ENCODE measurements at regions not wholly inside any gene's neighbourhood (a gene's known extent, or its start where the extent isn't known, plus 50 kb on each side); places are given as distances from the start of the nearest gene placed in this dataset.

DNA sequence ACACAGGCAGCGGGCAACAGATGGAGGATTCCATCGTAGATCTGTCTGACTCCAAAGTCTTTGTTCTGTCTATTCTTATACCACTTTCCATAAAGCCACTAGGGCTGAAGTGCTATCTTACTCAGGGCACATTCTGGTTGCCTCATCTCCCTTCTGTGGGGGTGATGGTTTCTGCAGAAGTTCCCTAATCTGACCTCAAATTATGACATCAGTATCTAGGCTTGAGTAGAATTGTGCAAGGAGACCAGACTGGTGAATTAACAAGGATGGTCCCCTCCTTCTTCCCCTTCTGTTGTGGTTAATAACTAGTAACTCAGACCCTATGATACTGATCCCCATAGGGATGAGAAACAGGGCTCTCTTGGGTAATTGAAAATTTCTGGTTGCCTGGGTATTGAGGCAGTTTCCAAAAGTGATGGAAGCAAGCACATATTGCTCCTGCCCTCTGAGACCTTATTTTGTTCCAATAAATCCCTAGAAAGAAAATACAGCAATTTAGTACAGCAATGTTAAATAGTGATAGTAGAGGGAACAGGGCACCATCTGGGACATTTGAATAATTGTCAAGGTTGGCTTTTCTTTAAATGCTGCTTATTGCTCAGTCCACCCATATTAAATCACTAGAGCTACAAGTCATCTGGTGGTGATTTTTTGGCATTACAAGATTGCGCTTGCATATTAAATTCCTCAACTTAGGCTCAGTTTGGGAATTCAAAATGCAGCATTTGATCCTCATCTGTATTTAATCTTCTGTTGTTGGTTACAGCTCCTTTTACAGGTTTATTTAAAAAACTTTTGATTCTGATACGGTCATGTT, 57.3 kb upstream of the AP1S2 start:
- intact Hi-C loops (cut with DNase I) = no loop called here
- no peak overlapping the region for H3K4me3 ChIP-seq
- TF ChIP-seq, protein P1, sequence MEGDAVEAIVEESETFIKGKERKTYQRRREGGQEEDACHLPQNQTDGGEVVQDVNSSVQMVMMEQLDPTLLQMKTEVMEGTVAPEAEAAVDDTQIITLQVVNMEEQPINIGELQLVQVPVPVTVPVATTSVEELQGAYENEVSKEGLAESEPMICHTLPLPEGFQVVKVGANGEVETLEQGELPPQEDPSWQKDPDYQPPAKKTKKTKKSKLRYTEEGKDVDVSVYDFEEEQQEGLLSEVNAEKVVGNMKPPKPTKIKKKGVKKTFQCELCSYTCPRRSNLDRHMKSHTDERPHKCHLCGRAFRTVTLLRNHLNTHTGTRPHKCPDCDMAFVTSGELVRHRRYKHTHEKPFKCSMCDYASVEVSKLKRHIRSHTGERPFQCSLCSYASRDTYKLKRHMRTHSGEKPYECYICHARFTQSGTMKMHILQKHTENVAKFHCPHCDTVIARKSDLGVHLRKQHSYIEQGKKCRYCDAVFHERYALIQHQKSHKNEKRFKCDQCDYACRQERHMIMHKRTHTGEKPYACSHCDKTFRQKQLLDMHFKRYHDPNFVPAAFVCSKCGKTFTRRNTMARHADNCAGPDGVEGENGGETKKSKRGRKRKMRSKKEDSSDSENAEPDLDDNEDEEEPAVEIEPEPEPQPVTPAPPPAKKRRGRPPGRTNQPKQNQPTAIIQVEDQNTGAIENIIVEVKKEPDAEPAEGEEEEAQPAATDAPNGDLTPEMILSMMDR (IDR thresholded peaks at IDR 0.05) = no peak
- TF ChIP-seq POLR2A (IDR thresholded peaks at IDR 0.05) = no peak
- DNase-seq = peak in 3 of 7 donors; percentile 15 to 46 (median 29)
- H3K4me1 ChIP-seq (replicated peaks in 1 of 2) = peaks cover 0 to 7% of the 10 kb centered on the region in 2 donors
- 66 to 87% (median 86%) methylated on average over 4 of the region's 4 CpGs for WGBS, 4 donors
- no peaks in the 10 kb centered on the region for H3K36me3 ChIP-seq (replicated peaks in 1 of 2)
- H3K9me3 ChIP-seq (replicated peaks in 1 of 3) = no peaks in the 10 kb centered on the region
- no peak overlapping the region for H3K27ac ChIP-seq
- H3K27me3 ChIP-seq = peaks cover 10% of the 10 kb centered on the region

DNA sequence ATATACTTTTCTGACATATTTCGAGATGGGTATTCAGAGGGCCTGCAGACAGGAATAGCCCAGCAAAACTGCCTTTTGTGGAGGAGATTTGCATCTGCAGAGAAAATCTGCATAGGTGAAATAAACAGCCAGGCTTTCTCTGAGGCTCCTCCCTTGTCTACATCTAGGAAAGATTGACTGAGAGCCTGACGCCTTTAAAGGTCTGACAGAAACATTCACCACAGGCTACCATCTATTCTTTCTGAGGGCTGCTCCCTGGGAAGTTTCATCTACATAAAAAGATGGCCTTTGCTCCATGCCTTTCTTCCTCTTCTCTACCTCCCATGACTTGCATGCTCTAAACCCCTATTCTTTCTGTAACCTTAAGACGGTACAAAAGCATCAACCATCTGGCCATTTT, 55.0 kb upstream of the AP1S2 start:
- H3K9me3 ChIP-seq (replicated peaks in 1 of 3) = no peaks in the 10 kb centered on the region
- 60 to 89% (median 77%) methylated on average over 3 of the region's 3 CpGs for WGBS, 4 donors

DNA sequence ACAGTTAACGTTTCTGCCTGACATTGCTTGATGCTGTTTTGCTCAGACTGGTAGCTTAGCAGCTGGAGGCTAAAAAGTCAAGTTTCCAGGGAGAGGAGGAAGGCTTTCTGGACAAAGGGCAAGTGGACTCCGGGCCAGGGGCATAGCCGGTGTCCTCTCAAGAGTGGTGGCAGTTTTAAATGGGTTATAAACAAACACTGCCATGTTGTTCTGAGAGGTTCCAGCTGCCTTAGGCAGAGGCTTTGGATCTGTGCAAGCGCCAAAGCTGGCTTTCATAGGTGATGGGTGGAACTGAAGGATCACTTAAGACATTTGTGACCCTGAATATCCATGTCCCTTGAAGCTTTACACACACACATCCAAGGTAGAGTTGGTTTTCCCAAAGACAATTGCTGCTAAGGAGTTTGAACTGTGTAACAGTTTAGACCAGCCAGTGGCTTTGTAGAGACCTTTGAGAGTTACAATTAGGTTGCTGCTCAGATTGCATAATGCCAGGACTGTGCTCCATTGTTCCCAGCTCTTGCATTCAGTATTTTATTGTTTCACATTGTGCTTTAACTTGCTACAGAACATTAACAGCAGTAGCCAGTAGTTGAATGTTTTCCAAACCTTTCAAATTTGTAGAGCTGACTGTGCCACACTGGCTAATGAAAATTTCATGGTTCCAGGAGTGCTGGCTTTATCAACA, 54.1 kb upstream of the AP1S2 start:
- DNase-seq = no peak
- H3K4me3 ChIP-seq = no peak overlapping the region
- TF ChIP-seq, protein P1 (IDR thresholded peaks at IDR 0.05) = no peak
- no peak for TF ChIP-seq POLR2A (IDR thresholded peaks at IDR 0.05)
- intact Hi-C loops (cut with DNase I) = no loop called here
- peaks cover 5% of the 10 kb centered on the region for H3K27me3 ChIP-seq
- H3K36me3 ChIP-seq (replicated peaks in 1 of 2) = no peaks in the 10 kb centered on the region
- H3K27ac ChIP-seq = no peak overlapping the region
- 54 to 100% (median 71%) methylated on average over 1 to 4 of the region's 4 CpGs for WGBS, 4 donors
- no peaks in the 10 kb centered on the region for H3K9me3 ChIP-seq (replicated peaks in 1 of 3)
- no peaks in the 10 kb centered on the region for H3K4me1 ChIP-seq (replicated peaks in 1 of 2)

More for the DNA sequence above, 55.0 kb upstream of the AP1S2 start:
- Histone ChIP-seq H3K27me3 (peaks cover 10% of the 10 kb centered on the region), H3K4me3 (no peak overlapping the region), H3K36me3 (replicated peaks in 1 of 2) (no peaks in the 10 kb centered on the region), H3K27ac (no peak overlapping the region), H3K4me1 (replicated peaks in 1 of 2) (no peaks in the 10 kb centered on the region)
- no peak for DNase-seq
- intact Hi-C loops (cut with DNase I) = no loop called here
- no peak for TF ChIP-seq POLR2A (IDR thresholded peaks at IDR 0.05)
- TF ChIP-seq, protein P1 (IDR thresholded peaks at IDR 0.05) = no peak

DNA sequence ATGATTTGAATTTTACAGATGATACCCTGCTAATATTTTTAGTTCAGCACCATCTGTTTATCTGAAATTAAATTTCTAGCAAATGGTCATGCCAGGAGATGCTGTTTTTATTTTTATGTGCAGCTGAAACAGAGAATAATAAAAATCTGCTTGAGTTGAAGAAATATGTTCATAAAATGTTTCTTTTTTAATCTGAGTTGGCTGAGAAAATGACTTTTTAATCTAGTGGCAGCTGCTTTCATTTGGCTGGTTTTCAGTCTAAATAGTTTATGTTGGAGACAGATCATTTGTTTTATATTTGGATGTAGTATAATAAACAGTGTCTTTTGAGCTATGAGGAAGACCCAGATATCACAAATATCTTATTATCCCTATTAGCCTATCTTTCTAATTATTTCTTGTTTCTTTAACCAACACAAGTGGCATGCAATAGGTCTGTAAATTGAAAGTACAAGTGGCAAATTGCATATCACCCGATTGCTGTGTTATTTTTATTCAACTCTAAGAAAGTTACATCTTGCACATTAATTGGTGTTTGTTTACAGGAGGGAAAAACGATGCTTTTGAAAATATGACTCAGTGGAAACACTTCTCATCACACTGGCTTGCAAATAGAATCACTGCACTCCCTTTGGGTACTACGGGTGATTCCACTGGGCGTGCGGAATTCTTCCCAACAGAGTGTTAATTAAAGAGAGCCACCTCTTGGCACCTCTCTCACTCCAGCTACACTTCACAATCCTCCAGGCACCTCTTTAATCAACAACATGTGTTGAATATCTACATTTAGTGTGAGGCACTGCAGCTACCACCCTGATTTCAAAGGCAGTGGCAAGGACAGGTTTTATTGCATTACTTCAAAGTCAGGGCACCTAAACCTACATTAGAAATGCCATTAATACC, 51.7 kb upstream of the AP1S2 start:
- intact Hi-C loops (cut with DNase I) = no loop called here
- WGBS, 4 donors = 36 to 62% (median 51%) methylated on average over 2 to 5 of the region's 5 CpGs

More for the DNA sequence above, 51.7 kb upstream of the AP1S2 start:
- no peak overlapping the region for H3K4me3 ChIP-seq
- DNase-seq = no peak
- no peaks in the 10 kb centered on the region for H3K36me3 ChIP-seq (replicated peaks in 1 of 2)
- H3K9me3 ChIP-seq (replicated peaks in 1 of 3) = no peaks in the 10 kb centered on the region
- H3K27ac ChIP-seq = no peak overlapping the region
- TF ChIP-seq POLR2A (IDR thresholded peaks at IDR 0.05) = no peak
- TF ChIP-seq, protein P1 (IDR thresholded peaks at IDR 0.05) = no peak
- no peaks in the 10 kb centered on the region for H3K4me1 ChIP-seq (replicated peaks in 1 of 2)
- peaks cover 5% of the 10 kb centered on the region for H3K27me3 ChIP-seq

Data from adrenal gland (tissue), 9 donors.